ENCODE measurements at regions not wholly inside any gene's neighbourhood (a gene's known extent, or its start where the extent isn't known, plus 50 kb on each side); places are given as distances from the start of the nearest gene placed in this dataset.
"Not testable (repeated sequence)": the region's sequence is repeated elsewhere in the genome, so short reads cannot be mapped to it uniquely, and the experiment has no call there.

- H3K27me3 ChIP-seq (ENCODE audit: control insufficient read depth in 2 of 2, insufficient read depth in 2 of 2, low read length in 2 of 2); H3K9me3 ChIP-seq (ENCODE audit: control insufficient read depth in 2 of 2, low read length in 2 of 2); H3K4me1 ChIP-seq (ENCODE audit: control insufficient read depth in 2 of 2, insufficient read depth in 2 of 2, low read length in 2 of 2); H3K4me3 ChIP-seq (ENCODE audit: low read length in 2 of 2); H3K9ac ChIP-seq (ENCODE audit: low read depth in 1 of 2, low read length in 2 of 2); H3K27ac ChIP-seq (ENCODE audit: low read depth in 2 of 2, low read length in 2 of 2); H3K36me3 ChIP-seq (ENCODE audit: control insufficient read depth in 2 of 2, insufficient read depth in 2 of 2, low read length in 2 of 2): not testable (repeated sequence)
Measured at GRCh38 chr9:39532597-39532996, 177.1 kb downstream of the SPATA31A1 start.

- not testable (repeated sequence) for H3K36me3 ChIP-seq (ENCODE audit: control insufficient read depth in 2 of 2, insufficient read depth in 2 of 2, low read length in 2 of 2); H3K4me1 ChIP-seq (ENCODE audit: control insufficient read depth in 2 of 2, insufficient read depth in 2 of 2, low read length in 2 of 2); H3K9me3 ChIP-seq (ENCODE audit: control insufficient read depth in 2 of 2, low read length in 2 of 2); H3K4me3 ChIP-seq (ENCODE audit: low read length in 2 of 2); H3K27ac ChIP-seq (ENCODE audit: low read depth in 2 of 2, low read length in 2 of 2); H3K27me3 ChIP-seq (ENCODE audit: control insufficient read depth in 2 of 2, insufficient read depth in 2 of 2, low read length in 2 of 2); H3K9ac ChIP-seq (ENCODE audit: low read depth in 1 of 2, low read length in 2 of 2)
Measured at GRCh38 chr9:39533001-39533762, 177.7 kb downstream of the SPATA31A1 start.

GRCh38 chr9:39533763-39534548 lies 178.5 kb downstream of the SPATA31A1 start:
- not testable (repeated sequence) for H3K27ac ChIP-seq (ENCODE audit: low read depth in 2 of 2, low read length in 2 of 2); H3K4me1 ChIP-seq (ENCODE audit: control insufficient read depth in 2 of 2, insufficient read depth in 2 of 2, low read length in 2 of 2); H3K27me3 ChIP-seq (ENCODE audit: control insufficient read depth in 2 of 2, insufficient read depth in 2 of 2, low read length in 2 of 2); H3K9ac ChIP-seq (ENCODE audit: low read depth in 1 of 2, low read length in 2 of 2); H3K9me3 ChIP-seq (ENCODE audit: control insufficient read depth in 2 of 2, low read length in 2 of 2); H3K4me3 ChIP-seq (ENCODE audit: low read length in 2 of 2); H3K36me3 ChIP-seq (ENCODE audit: control insufficient read depth in 2 of 2, insufficient read depth in 2 of 2, low read length in 2 of 2)

GRCh38 chr9:39534897-39535296 lies 179.4 kb downstream of the SPATA31A1 start:
- H3K4me1 ChIP-seq (ENCODE audit: control insufficient read depth in 2 of 2, insufficient read depth in 2 of 2, low read length in 2 of 2); H3K9ac ChIP-seq (ENCODE audit: low read depth in 1 of 2, low read length in 2 of 2); H3K27me3 ChIP-seq (ENCODE audit: control insufficient read depth in 2 of 2, insufficient read depth in 2 of 2, low read length in 2 of 2); H3K27ac ChIP-seq (ENCODE audit: low read depth in 2 of 2, low read length in 2 of 2); H3K9me3 ChIP-seq (ENCODE audit: control insufficient read depth in 2 of 2, low read length in 2 of 2); H3K4me3 ChIP-seq (ENCODE audit: low read length in 2 of 2); H3K36me3 ChIP-seq (ENCODE audit: control insufficient read depth in 2 of 2, insufficient read depth in 2 of 2, low read length in 2 of 2): not testable (repeated sequence)

GRCh38 chr9:39542157-39542556 lies 186.7 kb downstream of the SPATA31A1 start:
- not testable (repeated sequence) for H3K27ac ChIP-seq (ENCODE audit: low read depth in 2 of 2, low read length in 2 of 2); H3K36me3 ChIP-seq (ENCODE audit: control insufficient read depth in 2 of 2, insufficient read depth in 2 of 2, low read length in 2 of 2); H3K4me1 ChIP-seq (ENCODE audit: control insufficient read depth in 2 of 2, insufficient read depth in 2 of 2, low read length in 2 of 2); H3K27me3 ChIP-seq (ENCODE audit: control insufficient read depth in 2 of 2, insufficient read depth in 2 of 2, low read length in 2 of 2); H3K9me3 ChIP-seq (ENCODE audit: control insufficient read depth in 2 of 2, low read length in 2 of 2); H3K4me3 ChIP-seq (ENCODE audit: low read length in 2 of 2); H3K9ac ChIP-seq (ENCODE audit: low read depth in 1 of 2, low read length in 2 of 2)

GRCh38 chr9:39545079-39545478 lies 189.6 kb downstream of the SPATA31A1 start:
- H3K27me3 ChIP-seq (ENCODE audit: control insufficient read depth in 2 of 2, insufficient read depth in 2 of 2, low read length in 2 of 2); H3K4me3 ChIP-seq (ENCODE audit: low read length in 2 of 2); H3K4me1 ChIP-seq (ENCODE audit: control insufficient read depth in 2 of 2, insufficient read depth in 2 of 2, low read length in 2 of 2); H3K9me3 ChIP-seq (ENCODE audit: control insufficient read depth in 2 of 2, low read length in 2 of 2); H3K36me3 ChIP-seq (ENCODE audit: control insufficient read depth in 2 of 2, insufficient read depth in 2 of 2, low read length in 2 of 2); H3K9ac ChIP-seq (ENCODE audit: low read depth in 1 of 2, low read length in 2 of 2); H3K27ac ChIP-seq (ENCODE audit: low read depth in 2 of 2, low read length in 2 of 2): not testable (repeated sequence)

GRCh38 chr9:39550573-39550972 lies 195.1 kb downstream of the SPATA31A1 start:
- H3K4me3 ChIP-seq (ENCODE audit: low read length in 2 of 2); H3K9me3 ChIP-seq (ENCODE audit: control insufficient read depth in 2 of 2, low read length in 2 of 2); H3K27me3 ChIP-seq (ENCODE audit: control insufficient read depth in 2 of 2, insufficient read depth in 2 of 2, low read length in 2 of 2); H3K4me1 ChIP-seq (ENCODE audit: control insufficient read depth in 2 of 2, insufficient read depth in 2 of 2, low read length in 2 of 2); H3K9ac ChIP-seq (ENCODE audit: low read depth in 1 of 2, low read length in 2 of 2); H3K27ac ChIP-seq (ENCODE audit: low read depth in 2 of 2, low read length in 2 of 2); H3K36me3 ChIP-seq (ENCODE audit: control insufficient read depth in 2 of 2, insufficient read depth in 2 of 2, low read length in 2 of 2): not testable (repeated sequence)

- not testable (repeated sequence) for H3K4me1 ChIP-seq (ENCODE audit: control insufficient read depth in 2 of 2, insufficient read depth in 2 of 2, low read length in 2 of 2); H3K36me3 ChIP-seq (ENCODE audit: control insufficient read depth in 2 of 2, insufficient read depth in 2 of 2, low read length in 2 of 2); H3K4me3 ChIP-seq (ENCODE audit: low read length in 2 of 2); H3K9me3 ChIP-seq (ENCODE audit: control insufficient read depth in 2 of 2, low read length in 2 of 2); H3K27me3 ChIP-seq (ENCODE audit: control insufficient read depth in 2 of 2, insufficient read depth in 2 of 2, low read length in 2 of 2); H3K27ac ChIP-seq (ENCODE audit: low read depth in 2 of 2, low read length in 2 of 2); H3K9ac ChIP-seq (ENCODE audit: low read depth in 1 of 2, low read length in 2 of 2)
Measured at GRCh38 chr9:39551544-39551943, 196.1 kb downstream of the SPATA31A1 start.

GRCh38 chr9:39552242-39552881 lies 196.9 kb downstream of the SPATA31A1 start:
- not testable (repeated sequence) for H3K9ac ChIP-seq (ENCODE audit: low read depth in 1 of 2, low read length in 2 of 2); H3K36me3 ChIP-seq (ENCODE audit: control insufficient read depth in 2 of 2, insufficient read depth in 2 of 2, low read length in 2 of 2); H3K27me3 ChIP-seq (ENCODE audit: control insufficient read depth in 2 of 2, insufficient read depth in 2 of 2, low read length in 2 of 2); H3K4me1 ChIP-seq (ENCODE audit: control insufficient read depth in 2 of 2, insufficient read depth in 2 of 2, low read length in 2 of 2); H3K4me3 ChIP-seq (ENCODE audit: low read length in 2 of 2); H3K27ac ChIP-seq (ENCODE audit: low read depth in 2 of 2, low read length in 2 of 2); H3K9me3 ChIP-seq (ENCODE audit: control insufficient read depth in 2 of 2, low read length in 2 of 2)

GRCh38 chr9:39554352-39554751 lies 198.9 kb downstream of the SPATA31A1 start:
- not testable (repeated sequence) for H3K4me1 ChIP-seq (ENCODE audit: control insufficient read depth in 2 of 2, insufficient read depth in 2 of 2, low read length in 2 of 2); H3K27ac ChIP-seq (ENCODE audit: low read depth in 2 of 2, low read length in 2 of 2); H3K36me3 ChIP-seq (ENCODE audit: control insufficient read depth in 2 of 2, insufficient read depth in 2 of 2, low read length in 2 of 2); H3K27me3 ChIP-seq (ENCODE audit: control insufficient read depth in 2 of 2, insufficient read depth in 2 of 2, low read length in 2 of 2); H3K9ac ChIP-seq (ENCODE audit: low read depth in 1 of 2, low read length in 2 of 2); H3K9me3 ChIP-seq (ENCODE audit: control insufficient read depth in 2 of 2, low read length in 2 of 2); H3K4me3 ChIP-seq (ENCODE audit: low read length in 2 of 2)

Data from mucosa of rectum (tissue), 2 donors.